CD4-positive, alpha-beta T cell treated with Interleukin-15 for 1 hour (primary cell): ENCODE measurements at regions not wholly inside any gene's neighbourhood (a gene's known extent, or its start where the extent isn't known, plus 50 kb on each side); places are given as distances from the start of the nearest gene placed in this dataset.
"Not testable (repeated sequence)": the region's sequence is repeated elsewhere in the genome, so short reads cannot be mapped to it uniquely, and the experiment has no call there.

Experiments used
- DNase-seq: peaks from one replicate; pipeline ENCODE4 v3.0.0-alpha.2; 2020

GRCh38 chr13:40054422-40054821 is 399.0 kb downstream of the COG6 start:
- not testable (repeated sequence) for DNase-seq

- no peak for DNase-seq
Measured at GRCh38 chr13:40056898-40057619, 401.6 kb downstream of the COG6 start.

GRCh38 chr13:40058757-40059236 is 403.3 kb downstream of the COG6 start:
- DNase-seq, result no peak

GRCh38 chr13:40059540-40060232 is 404.2 kb downstream of the COG6 start:
- DNase-seq, result no peak

GRCh38 chr13:40060296-40061007 is 405.0 kb downstream of the COG6 start:
- DNase-seq, result no peak

- no peak for DNase-seq
Measured at GRCh38 chr13:40061466-40062450, 406.3 kb downstream of the COG6 start.

GRCh38 chr13:40063278-40063698 is 407.8 kb downstream of the COG6 start:
- DNase-seq, result no peak

GRCh38 chr13:40063703-40064102 is 408.2 kb downstream of the COG6 start:
- no peak for DNase-seq

GRCh38 chr13:40064154-40065097 is 409.0 kb downstream of the COG6 start:
- no peak for DNase-seq

GRCh38 chr13:40069173-40070044 is 413.9 kb downstream of the COG6 start:
- DNase-seq, result peak; percentile 66

- DNase-seq, result no peak
Measured at GRCh38 chr13:40070357-40070756, 414.9 kb downstream of the COG6 start.

- no peak for DNase-seq
Measured at GRCh38 chr13:40072663-40073120, 417.2 kb downstream of the COG6 start.

GRCh38 chr13:40074338-40074737 is 418.9 kb downstream of the COG6 start:
- DNase-seq, result no peak

GRCh38 chr13:40075281-40075680 is 419.8 kb downstream of the COG6 start:
- no peak for DNase-seq

GRCh38 chr13:40076765-40077362 is 421.4 kb downstream of the COG6 start:
- DNase-seq, result no peak

- DNase-seq, result no peak
Measured at GRCh38 chr13:40077396-40078027, 422.1 kb downstream of the COG6 start.

GRCh38 chr13:40079721-40080120 is 424.3 kb downstream of the COG6 start:
- no peak for DNase-seq

GRCh38 chr13:40080676-40081075 is 425.2 kb downstream of the COG6 start:
- no peak for DNase-seq

GRCh38 chr13:40082639-40083038 is 427.2 kb downstream of the COG6 start:
- no peak for DNase-seq
